CD4-positive, alpha-beta T cell treated with Interferon alpha-2 for 1 hour (primary cell): ENCODE measurements at regions not wholly inside any gene's neighbourhood (a gene's known extent, or its start where the extent isn't known, plus 50 kb on each side); places are given as distances from the start of the nearest gene placed in this dataset.
"Not testable (repeated sequence)": the region's sequence is repeated elsewhere in the genome, so short reads cannot be mapped to it uniquely, and the experiment has no call there.

Source experiments
- DNase-seq, 2 donors: peaks; one replicate each; pipeline ENCODE4 v3.0.0-alpha.2; 2020 to 2022

- peak in 1 of 2 donors; percentile 46 for DNase-seq
Measured at GRCh38 chr3:197459571-197459970, 96.2 kb downstream of the BDH1 start.

DNA sequence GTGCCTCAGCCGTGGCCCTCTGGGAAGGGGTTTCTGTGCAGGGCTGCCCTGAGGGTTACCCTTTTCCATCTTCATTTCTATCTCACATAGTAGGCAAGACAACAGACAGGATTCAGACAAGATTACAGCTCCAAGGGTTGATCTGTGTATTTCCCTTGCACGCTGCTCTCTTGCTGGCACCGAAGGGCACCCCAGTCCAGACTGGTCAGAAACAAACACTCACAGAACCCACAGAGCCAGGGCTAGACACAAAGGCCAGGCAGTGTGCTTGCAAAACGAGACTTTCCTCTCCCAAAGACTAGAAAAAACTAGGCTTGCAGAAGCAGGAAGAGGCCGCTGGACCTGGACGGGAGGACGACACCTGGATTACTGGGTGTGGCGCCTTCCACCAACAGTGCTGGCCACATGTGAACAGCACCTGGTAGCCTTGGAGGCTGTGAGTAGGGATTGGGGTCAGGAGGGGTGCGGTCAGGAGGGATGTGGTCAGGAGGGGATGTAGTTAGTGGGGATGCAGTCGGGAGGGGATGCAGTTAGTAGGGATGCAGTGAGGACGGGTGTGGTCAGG, 96.8 kb downstream of the BDH1 start:
- DNase-seq, result no peak

DNA sequence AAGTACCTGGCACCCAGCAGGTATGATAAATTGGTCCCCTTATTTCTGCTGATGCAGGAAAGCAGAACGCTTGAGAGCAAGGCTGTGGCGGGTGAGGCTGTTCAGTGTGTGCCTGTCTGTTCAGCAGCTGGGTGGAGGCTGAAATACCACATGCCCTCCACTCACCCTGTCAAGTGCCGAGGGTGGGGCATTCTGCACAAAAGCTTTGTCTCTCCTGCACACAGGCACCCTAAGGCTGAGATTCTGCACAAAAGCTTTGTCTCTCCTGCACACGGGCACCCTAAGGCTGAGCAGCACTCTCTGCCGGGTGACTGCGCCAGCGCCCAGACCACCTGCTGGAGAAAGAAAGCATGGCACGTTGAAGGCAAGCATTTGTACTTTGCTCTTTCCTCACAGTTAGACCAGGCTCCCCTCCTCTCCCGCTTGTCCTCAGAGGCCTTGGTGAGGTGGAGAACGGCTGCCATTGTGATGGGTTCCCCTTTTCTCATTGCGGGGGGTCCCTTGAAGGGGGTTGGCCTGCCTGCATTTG, 97.5 kb downstream of the BDH1 start:
- peak in 1 of 2 donors; percentile 35 for DNase-seq

GRCh38 chr3:197456261-197457091, 99.3 kb downstream of the BDH1 start:
- DNase-seq, result peak; percentile 33 to 41

DNA sequence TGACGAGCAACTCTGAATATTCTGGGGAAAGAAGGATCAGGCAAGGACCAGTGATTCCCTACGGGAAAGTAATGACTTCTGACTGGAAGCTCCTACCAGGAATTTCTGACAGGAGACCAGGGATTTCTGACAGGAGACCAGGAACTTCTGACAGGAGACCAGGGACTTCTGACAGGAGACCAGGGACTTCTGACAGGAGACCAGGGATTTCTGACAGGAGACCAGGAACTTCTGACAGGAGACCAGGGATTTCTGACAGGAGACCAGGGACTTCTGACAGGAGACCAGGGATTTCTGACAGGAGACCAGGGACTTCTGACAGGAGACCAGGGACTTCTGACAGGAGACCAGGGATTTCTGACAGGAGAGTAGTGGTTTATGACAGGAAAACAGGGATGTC, 100.9 kb downstream of the BDH1 start:
- DNase-seq, result not testable (repeated sequence)

DNA sequence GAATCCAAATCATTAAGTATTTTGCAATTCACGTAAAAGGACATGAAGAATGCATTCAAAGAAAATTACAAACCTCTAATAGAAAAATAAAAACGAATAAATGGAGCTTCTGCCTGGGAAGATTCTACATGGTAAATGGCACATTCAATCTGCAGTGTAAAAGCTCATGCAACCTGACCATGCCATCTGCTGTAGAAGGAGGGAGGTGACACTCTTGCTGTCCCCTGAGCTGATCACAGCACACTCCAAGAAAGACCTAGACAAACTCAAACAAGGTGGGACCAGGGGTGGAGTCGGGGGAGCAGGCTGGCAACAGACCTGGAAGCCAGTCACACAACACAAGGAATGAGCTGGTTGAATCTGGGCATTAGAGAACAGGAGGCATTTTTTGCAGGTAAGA, 101.8 kb downstream of the BDH1 start:
- DNase-seq, result peak in 1 of 2 donors; percentile 17

- no peak for DNase-seq
Measured at GRCh38 chr3:197450810-197451209, 105.0 kb downstream of the BDH1 start.

DNA sequence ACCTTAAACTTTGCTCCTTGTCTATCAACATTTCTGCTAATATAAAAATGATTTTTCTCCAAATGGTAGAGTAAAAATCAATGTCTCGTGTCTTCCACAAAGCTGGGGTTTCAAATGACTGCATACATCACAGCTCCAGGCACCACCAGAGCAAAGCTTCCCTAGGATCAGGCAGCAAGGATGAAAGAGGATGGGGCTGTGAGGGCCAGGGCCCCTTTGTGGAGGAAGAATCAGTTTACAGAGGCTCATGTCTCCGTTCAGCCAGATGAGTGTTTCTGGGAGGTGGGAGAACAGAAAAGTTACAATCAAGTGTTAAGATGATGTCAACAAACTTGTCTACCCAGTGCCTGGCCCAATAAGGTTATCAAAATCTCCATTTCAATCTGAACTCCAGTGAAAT, 105.5 kb downstream of the BDH1 start:
- DNase-seq, result no peak

DNA sequence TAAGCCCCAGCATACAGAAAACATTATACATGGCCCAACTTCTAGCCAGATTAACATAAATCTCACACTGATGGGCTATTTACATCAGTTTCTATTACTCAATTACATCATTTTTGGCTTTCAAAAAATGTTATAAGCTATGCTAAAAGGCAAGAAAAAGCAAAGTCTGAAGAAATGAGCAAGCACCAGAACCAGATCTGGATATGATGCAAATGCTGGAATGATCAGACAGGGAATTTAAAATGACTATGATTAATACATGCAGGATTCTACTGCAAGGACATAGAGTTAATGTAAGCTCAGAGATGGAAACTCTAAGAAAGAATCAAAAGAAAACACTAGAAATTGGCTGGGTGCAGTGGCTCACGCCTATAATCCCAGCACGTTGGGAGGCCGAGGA, 106.6 kb downstream of the BDH1 start:
- DNase-seq, result not testable (repeated sequence)

- DNase-seq, result not testable (repeated sequence)
Measured at GRCh38 chr3:197447781-197448180, 108.0 kb downstream of the BDH1 start.

DNA sequence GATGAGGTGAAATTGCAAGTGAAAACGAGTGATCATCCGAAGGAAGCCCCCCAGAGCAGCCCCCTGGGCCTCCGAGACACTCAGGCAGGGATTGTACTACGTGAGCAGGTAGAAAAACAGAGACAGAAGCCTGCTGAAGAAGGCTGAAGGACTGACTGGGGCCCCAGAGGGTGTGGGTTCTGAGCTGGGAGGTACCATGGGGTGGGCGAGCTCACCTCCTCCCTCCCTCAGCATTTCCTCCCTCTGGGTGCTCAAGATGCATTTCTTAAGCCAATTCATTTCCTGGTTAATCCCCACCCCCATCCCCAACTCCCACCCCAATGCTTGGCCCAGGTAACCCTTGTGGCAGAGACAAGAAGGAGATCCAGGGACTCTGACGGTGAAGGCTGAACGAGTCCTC, 108.7 kb downstream of the BDH1 start:
- no peak for DNase-seq

- no peak for DNase-seq
Measured at GRCh38 chr3:197446700-197447056, 109.1 kb downstream of the BDH1 start.

GRCh38 chr3:197445896-197446699, 109.7 kb downstream of the BDH1 start:
- no peak for DNase-seq

DNA sequence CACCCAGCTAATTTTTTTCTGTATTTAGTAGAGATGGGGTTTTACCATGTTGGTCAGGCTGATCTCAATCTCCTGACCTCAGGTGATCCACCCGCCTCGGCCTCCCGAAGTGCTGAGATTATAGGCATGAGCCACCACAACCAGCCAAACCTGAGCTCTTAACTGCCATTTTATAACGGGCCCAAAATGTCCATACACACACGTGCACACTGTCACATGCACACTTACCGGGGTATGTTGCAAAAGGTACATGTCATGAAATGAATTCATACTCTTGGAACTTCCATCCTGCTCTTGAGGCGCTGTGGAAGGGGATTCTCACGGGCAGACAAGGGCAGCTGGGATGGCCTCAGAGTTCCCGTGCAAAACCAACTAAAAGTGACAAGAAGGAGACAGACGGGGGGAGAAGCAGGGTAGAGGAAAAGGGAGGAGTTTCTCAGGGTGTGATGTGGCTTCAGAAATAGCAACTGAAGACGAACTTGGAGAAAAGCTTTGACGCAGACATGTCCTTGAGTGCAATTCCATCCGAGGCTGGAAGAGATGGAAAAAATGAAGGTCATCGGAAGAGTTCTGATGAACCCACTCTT, 110.9 kb downstream of the BDH1 start:
- DNase-seq, result no peak

- DNase-seq, result no peak
Measured at GRCh38 chr3:197443506-197443905, 112.3 kb downstream of the BDH1 start.

DNA sequence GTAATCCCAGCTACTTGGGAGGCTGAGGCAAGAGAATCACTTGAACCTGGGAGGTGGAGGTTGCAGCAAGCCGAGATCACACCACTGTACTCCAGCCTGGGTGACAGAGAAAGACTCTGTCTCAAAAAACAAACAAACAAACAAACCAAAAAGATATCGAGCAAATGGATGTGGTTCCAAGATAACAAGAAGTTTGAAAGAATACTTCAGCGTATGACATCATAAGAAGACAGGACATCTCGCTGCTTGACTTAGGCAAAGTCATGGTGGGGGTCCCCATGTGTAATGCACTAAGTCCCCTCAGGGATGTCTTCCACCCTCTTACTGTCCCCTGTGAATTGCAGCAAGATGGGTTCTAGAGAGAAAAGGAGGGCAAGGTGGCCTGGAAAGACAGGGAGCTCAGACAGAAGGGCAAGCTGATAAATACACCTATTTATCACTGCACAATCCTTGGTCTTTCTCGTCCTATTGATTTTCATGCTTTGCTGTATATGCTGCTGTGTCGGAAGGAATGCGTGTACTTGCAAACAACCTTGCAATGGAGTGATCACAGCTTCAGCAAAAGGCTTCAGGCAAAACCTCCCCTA, 115.0 kb downstream of the BDH1 start:
- DNase-seq, result no peak

DNA sequence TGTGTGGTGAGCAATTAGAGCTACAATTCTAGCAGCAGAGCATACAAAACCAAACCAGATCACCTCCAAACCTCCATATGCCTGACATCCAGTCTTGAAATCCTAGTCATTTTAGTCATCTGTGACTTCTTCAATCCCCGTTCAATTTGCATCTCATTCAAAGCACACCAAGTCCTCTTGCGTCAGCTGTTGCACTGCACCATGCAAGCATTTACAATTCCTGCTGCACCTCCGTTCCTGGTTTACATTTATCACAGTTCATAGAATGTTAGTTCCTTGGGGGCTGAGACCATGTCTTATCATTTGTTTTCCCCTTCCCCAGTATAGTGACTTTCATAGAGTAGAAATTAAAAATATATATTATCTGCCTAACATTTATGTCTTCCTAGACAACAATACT, 116.9 kb downstream of the BDH1 start:
- DNase-seq, result no peak

DNA sequence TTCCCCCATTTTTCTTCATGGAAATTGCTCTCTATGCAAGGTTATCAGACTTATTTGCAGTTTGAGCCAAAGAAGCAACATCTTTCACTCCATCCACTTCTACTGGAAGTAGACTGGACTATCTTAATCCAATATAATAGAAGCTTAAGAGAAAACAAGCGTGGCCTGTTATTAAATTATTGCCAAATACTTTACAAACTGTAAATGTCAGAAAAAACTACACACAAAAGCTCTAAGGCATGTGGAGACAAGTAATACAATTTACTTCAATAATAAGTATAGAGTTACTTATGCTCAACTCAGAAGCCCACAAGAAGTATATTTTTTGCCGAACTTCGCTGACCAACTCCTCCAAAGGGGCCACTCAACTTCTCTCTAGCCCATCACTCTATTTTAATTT, 120.3 kb downstream of the BDH1 start:
- no peak for DNase-seq

- DNase-seq, result no peak
Measured at GRCh38 chr3:197434830-197435229, 120.9 kb downstream of the BDH1 start.

DNA sequence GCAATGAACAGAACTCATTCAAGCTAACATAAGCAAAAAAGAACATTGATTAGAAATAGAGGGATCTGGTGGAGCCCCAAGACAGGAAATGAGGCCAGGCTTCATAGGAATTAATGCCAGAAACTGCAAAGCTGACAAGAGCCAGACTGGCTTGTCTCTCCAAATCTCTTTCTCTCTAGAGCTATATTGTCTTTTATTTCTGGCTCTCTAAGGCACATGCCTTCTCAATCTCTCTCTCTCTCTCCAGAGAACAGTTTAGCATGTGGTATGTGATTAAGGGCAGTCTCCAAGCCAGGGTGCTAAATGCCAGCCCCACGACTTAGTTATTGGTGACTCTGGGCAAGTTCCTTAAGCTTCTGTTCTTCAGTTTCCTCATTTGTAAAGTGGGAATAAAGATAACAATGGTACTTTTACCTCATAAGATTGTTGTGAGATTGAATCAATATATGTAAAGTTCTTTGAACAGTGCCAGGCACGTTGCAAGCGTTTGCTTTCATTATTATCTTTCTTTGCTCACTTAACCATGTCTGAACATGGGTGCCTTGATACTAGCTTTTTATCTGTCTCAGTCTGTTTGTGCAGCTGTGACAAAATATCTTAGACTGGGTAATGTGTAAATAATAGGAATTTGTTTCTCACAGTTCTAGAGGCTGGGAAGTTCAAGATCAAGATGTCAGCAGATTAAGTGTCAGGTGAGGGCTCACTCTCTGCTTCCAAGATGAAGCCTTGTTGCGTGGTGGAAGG, 123.2 kb downstream of the BDH1 start:
- no peak for DNase-seq

DNA sequence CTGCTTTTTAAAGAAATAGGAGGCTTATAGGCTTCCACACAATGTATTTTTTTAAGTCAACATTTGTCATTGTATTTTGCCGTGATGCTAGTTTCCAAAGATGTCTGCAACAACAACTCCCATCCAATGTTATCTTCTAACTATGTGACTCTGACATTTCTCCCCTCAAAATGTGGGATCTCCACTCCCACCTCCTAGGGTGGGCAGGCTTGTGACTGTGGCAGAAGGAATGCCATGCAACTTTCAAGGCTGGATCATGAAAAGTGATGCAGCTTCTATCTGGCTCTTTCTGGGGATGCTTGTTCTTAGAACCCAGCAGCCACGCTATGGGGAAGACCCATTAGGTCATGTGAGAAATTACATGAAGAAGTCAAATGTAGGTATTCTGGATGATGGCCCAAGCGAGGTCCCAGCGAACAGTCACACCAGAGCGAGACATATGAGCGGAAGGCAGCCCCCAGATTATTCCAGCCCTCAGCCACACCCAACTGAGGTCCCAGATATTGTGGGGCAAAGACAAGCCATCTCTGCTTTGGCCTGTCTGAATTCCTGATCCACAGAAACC, 124.3 kb downstream of the BDH1 start:
- DNase-seq, result no peak

DNA sequence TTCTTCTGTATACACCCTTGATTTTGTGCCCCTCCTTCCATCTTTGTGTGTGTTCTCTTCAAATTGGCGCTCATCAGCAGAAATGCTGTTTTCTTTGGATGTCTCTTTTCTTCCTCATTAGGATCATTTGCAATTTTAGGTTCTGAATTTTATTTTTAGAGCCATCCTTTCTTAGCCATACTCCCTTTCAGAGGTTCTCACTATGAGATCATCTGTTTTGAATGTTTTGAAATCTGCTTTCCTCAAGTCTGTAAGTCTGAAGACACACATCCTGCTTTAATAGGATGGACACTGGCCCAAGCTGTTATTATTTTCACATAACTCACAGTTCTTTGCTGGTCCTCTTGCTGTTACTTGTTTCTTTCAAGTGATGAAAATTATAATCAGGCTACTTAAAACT, 124.8 kb downstream of the BDH1 start:
- DNase-seq, result no peak
